Astrocyte (in vitro differentiated cells and primary cell): ENCODE measurements at regions not wholly inside any gene's neighbourhood (a gene's known extent, or its start where the extent isn't known, plus 50 kb on each side); places are given as distances from the start of the nearest gene placed in this dataset.

Experiments used
- DNase-seq: peaks from one replicate; pipeline ENCODE4 v3.0.0-alpha.2; 2010; ENCODE audit warnings: low read depth
- FAIRE-seq: peaks from 2 replicates; lab custom pipeline; 2011; peaks lifted over from hg19 to GRCh38; lab: Jason Lieb, UNC
- H2AFZ ChIP-seq: 2 replicates; pipeline ENCODE4 v1.6.0; 2012; ENCODE audit warnings: low read depth, low read length, inconsistent platforms
- H3K27ac ChIP-seq: 2 replicates; pipeline ENCODE4 v1.5.1; 2011; ENCODE audit warnings: low read depth, low read length, inconsistent platforms
- H3K27me3 ChIP-seq: 2 replicates; pipeline ENCODE4 v1.6.0; 2011; ENCODE audit warnings: low read length, inconsistent platforms; ENCODE audit not compliant: insufficient read depth
- H3K36me3 ChIP-seq: 2 replicates; pipeline ENCODE4 v1.5.1; 2011; ENCODE audit warnings: low read length, inconsistent platforms; ENCODE audit not compliant: insufficient read depth
- H3K4me1 ChIP-seq: 2 replicates; pipeline ENCODE4 v1.5.1; 2011; ENCODE audit warnings: low read length, inconsistent platforms; ENCODE audit not compliant: insufficient read depth
- H3K4me2 ChIP-seq: 2 replicates; pipeline ENCODE4 v1.6.0; 2012; ENCODE audit warnings: low read length, inconsistent platforms
- H3K4me3 ChIP-seq: 2 replicates; pipeline ENCODE4 v1.5.1; 2011; ENCODE audit warnings: low read depth, mild to moderate bottlenecking, low read length, inconsistent platforms; ENCODE audit not compliant: insufficient read depth
- H3K79me2 ChIP-seq: 2 replicates; pipeline ENCODE4 v1.6.0; 2012; ENCODE audit warnings: mild to moderate bottlenecking, low read length, inconsistent platforms; ENCODE audit not compliant: insufficient read depth
- H3K9ac ChIP-seq: 2 replicates; pipeline ENCODE4 v1.6.0; 2012; ENCODE audit warnings: mild to moderate bottlenecking, low read length, inconsistent platforms
- H3K9me3 ChIP-seq: 2 replicates; pipeline ENCODE4 v1.5.1; 2012; ENCODE audit warnings: low read depth, mild to moderate bottlenecking, low read length, inconsistent platforms; ENCODE audit not compliant: insufficient read depth
- H4K20me1 ChIP-seq: 2 replicates; pipeline ENCODE4 v1.6.0; 2012; ENCODE audit warnings: low read length, inconsistent platforms; ENCODE audit not compliant: insufficient read depth
- H3K27ac Mint-ChIP-seq: one replicate; pipeline ENCODE4 v1.8.0; 2021; ENCODE audit warnings: mild to moderate bottlenecking, mixed read lengths; ENCODE audit not compliant: unreplicated experiment
- H3K27me3 Mint-ChIP-seq: one replicate; pipeline ENCODE4 v1.8.0; 2021; ENCODE audit warnings: low read depth, mixed read lengths; ENCODE audit not compliant: unreplicated experiment
- H3K36me3 Mint-ChIP-seq: one replicate; pipeline ENCODE4 v1.8.0; 2021; ENCODE audit warnings: low read depth, mixed read lengths; ENCODE audit not compliant: unreplicated experiment
- H3K4me1 Mint-ChIP-seq: one replicate; pipeline ENCODE4 v1.8.0; 2021; ENCODE audit warnings: low read depth, mixed read lengths; ENCODE audit not compliant: unreplicated experiment
- H3K4me3 Mint-ChIP-seq: one replicate; pipeline ENCODE4 v1.8.0; 2021; ENCODE audit warnings: mild to moderate bottlenecking, moderate library complexity, mixed read lengths; ENCODE audit not compliant: unreplicated experiment
- H3K9me3 Mint-ChIP-seq: one replicate; pipeline ENCODE4 v1.8.0; 2021; ENCODE audit warnings: mild to moderate bottlenecking, mixed read lengths; ENCODE audit not compliant: unreplicated experiment
- EZH2 ChIP-seq: IDR thresholded peaks from 2 replicates; pipeline ENCODE4 v1.6.1; 2012; ENCODE audit warnings: mild to moderate bottlenecking, low read length, inconsistent platforms; ENCODE audit not compliant: insufficient read depth
- TF ChIP-seq, protein P1 (sequence below): IDR thresholded peaks from 2 replicates; pipeline ENCODE4 v1.5.1; 2011; ENCODE audit warnings: low read depth, mild to moderate bottlenecking, inconsistent platforms, low read length, moderate library complexity; ENCODE audit not compliant: insufficient read depth

- Mint-ChIP-seq H3K27ac (no peak overlapping the region), H3K36me3 (no peaks in the 10 kb centered on the region), H3K9me3 (peaks cover 2% of the 10 kb centered on the region), H3K4me3 (no peak overlapping the region), H3K27me3 (peaks cover 71% of the 10 kb centered on the region), H3K4me1 (no peaks in the 10 kb centered on the region)
- no peak overlapping the region for H3K27ac ChIP-seq
- no peak overlapping the region for H3K9ac ChIP-seq
- H3K4me3 ChIP-seq = no peak overlapping the region
- H4K20me1 ChIP-seq = no peaks in the 10 kb centered on the region
- H3K4me1 ChIP-seq = no peaks in the 10 kb centered on the region
- TF ChIP-seq, protein P1, sequence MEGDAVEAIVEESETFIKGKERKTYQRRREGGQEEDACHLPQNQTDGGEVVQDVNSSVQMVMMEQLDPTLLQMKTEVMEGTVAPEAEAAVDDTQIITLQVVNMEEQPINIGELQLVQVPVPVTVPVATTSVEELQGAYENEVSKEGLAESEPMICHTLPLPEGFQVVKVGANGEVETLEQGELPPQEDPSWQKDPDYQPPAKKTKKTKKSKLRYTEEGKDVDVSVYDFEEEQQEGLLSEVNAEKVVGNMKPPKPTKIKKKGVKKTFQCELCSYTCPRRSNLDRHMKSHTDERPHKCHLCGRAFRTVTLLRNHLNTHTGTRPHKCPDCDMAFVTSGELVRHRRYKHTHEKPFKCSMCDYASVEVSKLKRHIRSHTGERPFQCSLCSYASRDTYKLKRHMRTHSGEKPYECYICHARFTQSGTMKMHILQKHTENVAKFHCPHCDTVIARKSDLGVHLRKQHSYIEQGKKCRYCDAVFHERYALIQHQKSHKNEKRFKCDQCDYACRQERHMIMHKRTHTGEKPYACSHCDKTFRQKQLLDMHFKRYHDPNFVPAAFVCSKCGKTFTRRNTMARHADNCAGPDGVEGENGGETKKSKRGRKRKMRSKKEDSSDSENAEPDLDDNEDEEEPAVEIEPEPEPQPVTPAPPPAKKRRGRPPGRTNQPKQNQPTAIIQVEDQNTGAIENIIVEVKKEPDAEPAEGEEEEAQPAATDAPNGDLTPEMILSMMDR = no peak
- TF ChIP-seq EZH2 = no peak
- H3K36me3 ChIP-seq = no peaks in the 10 kb centered on the region
- DNase-seq (no peak), FAIRE-seq (no peak)
- no peak overlapping the region for H3K4me2 ChIP-seq
- no peaks in the 10 kb centered on the region for H3K79me2 ChIP-seq
- no peak overlapping the region for H2AFZ ChIP-seq
- no peaks in the 10 kb centered on the region for H3K9me3 ChIP-seq
- peaks cover 3% of the 10 kb centered on the region for H3K27me3 ChIP-seq
These were observed 200.9 kb downstream of the FOXD2 start for GRCh38 chr1:47638713-47639112.

DNA sequence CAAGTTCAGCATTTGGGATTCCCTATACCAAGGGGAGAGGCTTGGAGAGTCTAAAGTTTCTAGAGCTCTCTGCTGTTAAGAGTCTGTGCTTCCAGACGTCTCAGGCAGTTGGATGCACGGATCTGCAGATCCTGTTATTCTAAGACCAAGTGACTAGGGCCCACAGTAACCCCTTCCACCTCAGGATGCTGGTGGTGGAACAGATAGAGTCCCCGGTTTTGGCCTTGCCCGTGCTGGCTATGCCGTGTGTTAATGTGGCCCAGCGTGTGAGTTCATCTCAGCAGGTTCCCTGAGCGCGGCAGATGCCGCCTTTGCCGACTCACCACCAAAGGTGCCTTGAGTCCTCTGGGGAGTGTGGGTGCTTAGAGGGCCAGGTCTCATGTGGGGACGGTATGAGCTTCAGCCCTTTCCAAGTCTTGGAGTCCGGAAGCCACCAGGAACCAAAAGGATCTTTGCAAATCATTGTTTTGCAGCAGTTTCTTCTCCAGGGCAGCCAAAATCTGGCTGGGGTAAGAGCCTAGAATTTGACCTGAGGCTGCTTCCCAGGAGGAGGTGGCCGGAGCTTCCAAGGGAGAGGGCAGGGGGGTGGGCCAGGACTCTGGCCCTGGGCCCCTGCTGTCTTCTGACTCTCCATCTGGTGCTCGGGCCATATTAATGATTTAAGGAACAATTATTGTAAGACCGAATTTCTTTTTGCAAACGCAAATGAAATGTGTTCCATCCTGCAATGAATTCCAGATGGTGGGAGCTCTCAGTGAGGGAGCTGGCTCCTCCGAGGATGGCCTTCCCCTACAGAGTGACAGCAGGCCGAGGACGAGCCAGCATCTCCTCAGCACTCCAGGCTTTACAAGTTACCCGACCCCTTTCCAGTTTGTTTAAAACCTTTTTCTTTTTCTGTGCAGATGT lies 205.7 kb downstream of the FOXD2 start:
- Histone ChIP-seq H4K20me1 (no peaks in the 10 kb centered on the region), H3K4me3 (no peak overlapping the region), H3K4me1 (no peaks in the 10 kb centered on the region), H3K9me3 (no peaks in the 10 kb centered on the region), H2AFZ (no peak overlapping the region), H3K9ac (no peak overlapping the region), H3K27me3 (peaks cover 9% of the 10 kb centered on the region), H3K79me2 (no peaks in the 10 kb centered on the region), H3K27ac (no peak overlapping the region), H3K36me3 (no peaks in the 10 kb centered on the region), H3K4me2 (no peak overlapping the region)
- no peak for TF ChIP-seq EZH2
- TF ChIP-seq, protein P1 = no peak
- Mint-ChIP-seq H3K4me1 (no peaks in the 10 kb centered on the region), H3K4me3 (no peak overlapping the region), H3K9me3 (peaks cover 4% of the 10 kb centered on the region), H3K27me3 (peaks cover 70% of the 10 kb centered on the region), H3K27ac (no peak overlapping the region), H3K36me3 (no peaks in the 10 kb centered on the region)
- FAIRE-seq (no peak), DNase-seq (no peak)

DNA sequence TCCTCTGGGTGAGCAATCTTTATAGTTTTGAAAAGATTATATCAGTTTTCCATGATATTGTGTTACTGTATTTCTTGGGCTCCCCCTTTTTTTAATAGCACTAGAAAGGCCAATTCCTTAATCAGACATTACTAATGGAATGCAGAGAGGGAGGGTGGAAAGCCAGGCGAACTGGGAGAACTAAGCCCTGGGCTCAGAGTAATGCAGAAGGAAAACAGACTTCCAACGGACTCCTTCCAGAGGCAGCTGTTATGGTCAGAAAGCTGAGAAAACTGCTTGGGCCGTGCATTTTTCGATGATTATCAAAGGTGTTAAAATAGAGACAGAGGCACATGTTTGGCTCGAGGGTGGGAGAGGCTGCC lies 206.3 kb downstream of the FOXD2 start:
- Histone ChIP-seq H3K36me3 (no peaks in the 10 kb centered on the region), H3K4me2 (no peak overlapping the region), H3K4me3 (no peak overlapping the region), H3K79me2 (no peaks in the 10 kb centered on the region), H4K20me1 (no peaks in the 10 kb centered on the region), H3K9me3 (no peaks in the 10 kb centered on the region), H3K27ac (no peak overlapping the region), H3K27me3 (peaks cover 9% of the 10 kb centered on the region), H3K4me1 (no peaks in the 10 kb centered on the region), H2AFZ (no peak overlapping the region), H3K9ac (no peak overlapping the region)
- no peak for TF ChIP-seq EZH2
- TF ChIP-seq, protein P1 = no peak
- peaks cover 68% of the 10 kb centered on the region for H3K27me3 Mint-ChIP-seq
- DNase-seq = no peak
- H3K36me3 Mint-ChIP-seq = no peaks in the 10 kb centered on the region
- H3K4me1 Mint-ChIP-seq = no peaks in the 10 kb centered on the region
- peaks cover 4% of the 10 kb centered on the region for H3K9me3 Mint-ChIP-seq
- H3K4me3 Mint-ChIP-seq = no peak overlapping the region
- no peak for FAIRE-seq
- H3K27ac Mint-ChIP-seq = no peak overlapping the region
